ENCODE measurements at regions not wholly inside any gene's neighbourhood (a gene's known extent, or its start where the extent isn't known, plus 50 kb on each side); places are given as distances from the start of the nearest gene placed in this dataset.
"Not testable (repeated sequence)": the region's sequence is repeated elsewhere in the genome, so short reads cannot be mapped to it uniquely, and the experiment has no call there.

DNA sequence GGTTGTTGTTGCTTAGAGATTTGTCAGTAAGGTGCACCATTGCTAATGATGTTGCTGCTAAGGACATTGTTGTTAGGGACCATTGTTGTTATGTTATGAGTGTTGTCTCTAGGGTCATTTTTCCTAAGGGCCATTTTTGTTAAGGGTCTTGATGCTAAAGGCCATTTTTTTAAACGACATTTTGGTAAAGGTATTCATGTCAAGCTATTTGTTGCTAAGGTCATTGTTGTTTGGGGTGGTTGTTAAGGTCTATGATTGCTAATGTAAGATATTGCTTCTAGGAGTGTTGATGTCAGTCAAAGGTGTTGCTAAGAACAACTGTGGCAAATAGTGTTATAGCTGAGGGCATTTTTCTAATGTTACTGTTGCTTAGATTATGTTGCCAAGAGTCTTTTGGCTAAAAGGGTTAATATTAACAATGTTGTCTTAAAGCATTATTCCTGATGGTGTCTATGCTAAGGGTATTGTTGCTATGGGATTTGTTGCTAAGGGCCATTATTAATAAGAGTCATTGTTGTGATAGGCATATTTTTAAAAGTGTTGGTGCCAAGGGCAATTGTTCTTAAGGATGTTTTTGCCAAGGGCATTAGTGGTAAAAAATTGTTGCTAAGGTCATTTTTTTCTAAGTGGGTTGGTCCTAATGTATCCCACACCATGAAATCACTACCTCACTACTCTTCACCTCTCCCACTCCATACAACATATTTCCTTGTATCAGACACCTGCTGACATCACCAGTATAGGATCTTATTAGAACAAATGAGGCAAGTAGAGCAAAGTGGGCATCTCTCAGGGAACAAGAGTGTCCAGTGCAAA lies 56.2 kb downstream of the SPATA31A6 start:
- DNase-seq = not testable (repeated sequence)

DNA sequence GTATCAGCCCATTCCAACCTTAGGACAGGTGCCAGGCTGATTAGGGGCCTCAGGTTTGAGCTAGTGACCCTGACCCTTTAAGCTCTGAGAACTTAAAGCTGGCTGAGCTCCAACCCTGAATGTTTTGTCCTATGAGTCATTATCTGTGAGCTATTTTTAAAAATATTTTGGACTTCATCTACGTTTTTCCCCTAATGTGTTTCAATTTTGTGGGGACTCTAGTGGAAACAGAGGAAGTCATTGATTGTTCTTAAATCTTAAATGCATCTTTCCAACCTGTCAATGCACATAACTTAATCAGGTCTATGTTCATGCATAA lies 56.8 kb downstream of the SPATA31A6 start:
- not testable (repeated sequence) for DNase-seq

- not testable (repeated sequence) for DNase-seq
Observed at GRCh38 chr9:42243211-42243610, 59.8 kb downstream of the SPATA31A6 start.

DNA sequence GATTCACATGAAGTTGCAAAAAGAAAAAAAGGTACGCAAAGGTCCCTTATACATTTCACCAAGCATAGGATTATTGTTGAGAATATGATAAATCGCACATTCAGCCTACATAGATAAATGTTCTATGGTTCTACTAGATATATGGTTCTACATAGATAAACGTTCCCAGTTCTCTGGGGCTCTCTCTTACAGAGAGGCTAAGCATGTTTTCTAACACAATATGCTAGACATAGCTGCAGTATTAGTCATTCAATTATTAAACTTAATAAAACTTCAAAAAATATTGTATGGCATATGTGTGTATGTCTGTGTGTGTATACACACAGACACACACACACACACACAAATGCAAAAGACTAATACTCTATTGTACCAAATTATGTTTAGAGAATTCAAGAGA lies 60.4 kb downstream of the SPATA31A6 start:
- not testable (repeated sequence) for DNase-seq

DNA sequence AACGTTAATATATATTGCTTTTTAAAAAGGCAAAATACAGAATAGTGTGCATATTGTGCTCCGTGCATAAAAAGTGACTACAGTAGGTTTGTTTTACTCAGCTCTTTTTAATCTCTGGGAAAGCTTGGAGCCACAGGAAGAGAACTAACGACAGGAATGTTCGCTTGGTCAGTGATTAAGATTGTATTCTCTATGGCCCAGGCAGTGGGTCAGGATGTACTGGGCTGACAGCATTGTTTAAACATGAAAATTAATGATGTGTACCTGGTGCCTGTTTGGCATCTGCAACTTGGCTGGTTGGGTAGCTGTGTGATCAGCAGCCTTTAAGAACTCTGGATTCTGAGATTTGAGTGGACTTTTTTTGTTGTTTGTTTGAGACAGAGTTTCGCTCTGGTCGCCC lies 85.3 kb downstream of the SPATA31A6 start:
- not testable (repeated sequence) for DNase-seq

- not testable (repeated sequence) for DNase-seq
Observed at GRCh38 chr9:42269171-42269570, 85.7 kb downstream of the SPATA31A6 start.

DNA sequence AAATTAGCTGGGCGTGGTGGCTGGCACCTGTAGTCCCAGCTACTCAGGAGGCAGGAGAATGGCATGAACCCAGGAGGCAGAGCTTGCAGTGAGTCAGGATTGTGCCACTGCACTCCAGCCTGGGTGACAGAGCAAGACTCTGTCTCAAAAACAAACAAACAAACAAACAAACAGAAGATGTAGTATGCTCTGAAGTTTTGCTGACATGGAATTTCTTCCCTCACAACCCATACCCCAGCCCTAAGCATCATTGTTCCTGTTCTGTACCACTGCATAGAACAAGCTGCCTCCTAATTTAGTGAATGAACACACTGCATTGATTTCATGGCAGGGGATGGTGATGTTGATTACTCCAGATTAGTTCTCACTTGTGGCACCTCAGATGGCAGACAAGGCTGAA lies 89.7 kb downstream of the SPATA31A6 start:
- not testable (repeated sequence) for DNase-seq

DNA sequence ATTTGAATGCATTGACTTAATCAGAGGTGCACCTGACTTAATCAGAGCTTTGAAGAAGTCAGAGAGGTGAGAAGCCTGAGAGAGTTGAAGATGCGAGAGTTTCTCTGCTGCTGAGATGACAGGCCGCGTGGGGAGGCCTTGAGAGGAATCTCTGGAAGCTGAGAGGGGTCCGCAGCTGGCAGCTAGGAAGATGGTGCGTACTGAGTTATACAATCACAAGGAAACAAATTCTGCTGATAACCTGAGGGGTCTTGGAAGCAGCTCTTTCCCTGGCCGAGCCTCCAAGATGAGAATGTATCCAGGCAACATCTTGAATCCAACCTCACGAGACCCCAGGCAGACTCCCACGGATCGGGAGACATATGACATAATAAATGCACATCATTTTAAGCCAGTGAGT lies 91.7 kb downstream of the SPATA31A6 start:
- DNase-seq = no peak

DNA sequence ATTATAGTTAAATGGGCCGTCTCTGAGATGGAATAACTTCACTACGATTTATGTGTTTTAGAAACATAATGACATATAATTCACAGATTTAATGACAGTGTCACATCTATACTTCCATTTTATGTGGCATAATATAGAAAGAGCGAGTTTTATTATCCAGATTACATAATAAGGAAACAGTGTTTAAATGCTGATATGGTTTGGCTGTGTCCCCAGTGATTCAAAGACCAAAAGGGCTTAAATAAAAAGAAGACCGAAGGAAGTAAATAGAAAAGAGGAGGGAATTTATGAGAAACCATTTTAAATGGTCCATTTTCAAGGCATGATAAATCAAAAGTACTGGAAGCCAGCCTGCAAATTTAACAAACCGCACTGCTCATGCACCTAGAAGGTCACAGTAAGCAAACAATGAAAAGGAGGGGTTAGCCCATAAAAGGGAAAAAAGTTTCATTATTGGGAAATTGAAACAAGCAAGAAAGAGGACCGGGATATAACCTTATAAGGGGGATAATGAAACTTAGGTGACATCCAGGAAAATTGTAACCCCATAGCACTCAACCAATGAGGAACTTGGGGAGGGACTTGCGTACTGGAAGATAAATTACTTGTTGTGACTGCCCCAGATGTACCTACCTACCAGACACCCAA lies 99.2 kb downstream of the SPATA31A6 start:
- DNase-seq = not testable (repeated sequence)

- not testable (repeated sequence) for DNase-seq
Observed at GRCh38 chr9:42283179-42283543, 99.7 kb downstream of the SPATA31A6 start.

DNA sequence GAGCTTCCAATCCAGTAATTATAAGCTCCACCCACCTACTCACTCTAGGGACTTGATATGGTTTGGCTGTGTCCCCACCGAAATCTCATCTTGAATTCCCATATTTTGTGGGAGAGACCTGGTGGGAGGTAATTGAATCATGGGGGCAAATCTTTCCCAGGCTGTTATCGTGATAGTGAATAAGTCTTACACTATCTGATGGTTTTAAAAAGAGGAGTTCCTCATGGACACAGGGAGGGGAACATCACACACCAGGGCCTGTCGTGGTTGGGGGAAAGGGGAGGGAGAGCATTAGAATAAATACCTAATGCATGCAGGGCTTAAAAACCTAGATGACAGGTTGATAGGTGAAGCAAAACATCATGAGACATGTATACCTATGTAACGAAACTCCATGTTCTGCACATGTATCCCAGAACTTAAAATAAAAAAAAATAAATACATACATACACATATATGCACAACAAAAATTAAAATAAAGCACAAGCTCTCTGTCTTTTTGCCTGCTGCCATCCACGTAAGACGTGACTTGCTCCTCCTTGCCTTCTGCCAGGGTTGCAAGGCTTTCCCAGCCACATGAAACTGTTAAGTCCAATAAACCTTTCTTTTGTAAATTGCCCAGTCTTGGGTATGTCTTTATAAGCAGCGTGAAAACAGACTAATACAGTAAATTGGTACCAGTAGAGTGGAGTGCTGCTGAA lies 102.8 kb downstream of the SPATA31A6 start:
- not testable (repeated sequence) for DNase-seq

- DNase-seq = not testable (repeated sequence)
Observed at GRCh38 chr9:42288002-42288864, 104.8 kb downstream of the SPATA31A6 start.

GRCh38 chr9:42288865-42289229 lies 105.4 kb downstream of the SPATA31A6 start:
- not testable (repeated sequence) for DNase-seq

- DNase-seq = not testable (repeated sequence)
Observed at GRCh38 chr9:42300124-42300523, 116.7 kb downstream of the SPATA31A6 start.

- DNase-seq = not testable (repeated sequence)
Observed at GRCh38 chr9:42306625-42307024, 123.2 kb downstream of the SPATA31A6 start.

DNA sequence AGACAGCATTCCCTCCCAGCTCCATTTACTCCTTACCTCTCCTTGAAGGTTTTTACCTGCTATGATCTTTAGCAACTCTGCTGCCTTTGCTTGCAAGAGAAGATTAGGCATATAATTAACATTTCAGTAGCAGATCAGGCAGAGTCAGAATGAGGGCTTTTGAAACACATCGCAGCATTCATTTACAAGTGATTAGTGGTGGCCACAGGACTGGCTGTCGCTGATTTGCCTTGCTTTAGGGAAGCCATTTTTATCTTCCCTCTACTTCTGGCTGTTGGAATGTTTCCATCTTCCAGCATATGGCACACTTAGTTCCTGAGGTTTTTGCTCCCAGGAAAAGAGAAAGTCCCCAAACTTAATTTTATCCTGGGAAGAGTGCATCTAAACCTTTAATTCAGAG lies 124.0 kb downstream of the SPATA31A6 start:
- DNase-seq = not testable (repeated sequence)

GRCh38 chr9:42310972-42311371 lies 127.5 kb downstream of the SPATA31A6 start:
- not testable (repeated sequence) for DNase-seq

GRCh38 chr9:42316026-42316425 lies 132.6 kb downstream of the SPATA31A6 start:
- not testable (repeated sequence) for DNase-seq

- DNase-seq = not testable (repeated sequence)
Observed at GRCh38 chr9:42317677-42318076, 134.2 kb downstream of the SPATA31A6 start.

- not testable (repeated sequence) for DNase-seq
Observed at GRCh38 chr9:42323084-42323809, 139.8 kb downstream of the SPATA31A6 start.

- DNase-seq = not testable (repeated sequence)
Observed at GRCh38 chr9:42325142-42325541, 141.7 kb downstream of the SPATA31A6 start.

DNA sequence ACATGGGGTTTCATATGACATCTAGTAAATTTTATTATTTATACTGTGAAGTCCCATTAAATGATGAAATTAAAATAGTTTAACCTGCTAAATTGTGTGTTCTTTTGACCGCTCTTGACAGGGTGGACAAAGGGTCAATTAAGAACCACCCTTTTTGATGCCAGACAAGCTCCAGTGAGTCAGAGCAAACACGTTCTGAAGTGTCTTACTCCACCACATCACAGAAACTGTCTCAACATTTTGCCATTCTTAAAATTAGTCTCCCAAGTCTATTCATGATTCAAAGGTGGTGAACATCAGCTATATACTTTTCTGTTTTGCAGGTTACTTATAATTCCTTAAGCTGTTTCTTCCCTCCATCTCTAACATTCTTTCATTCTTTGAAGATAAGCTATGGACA lies 142.1 kb downstream of the SPATA31A6 start:
- DNase-seq = not testable (repeated sequence)
